ENCODE measurements at regions not wholly inside any gene's neighbourhood (a gene's known extent, or its start where the extent isn't known, plus 50 kb on each side); places are given as distances from the start of the nearest gene placed in this dataset.

DNA sequence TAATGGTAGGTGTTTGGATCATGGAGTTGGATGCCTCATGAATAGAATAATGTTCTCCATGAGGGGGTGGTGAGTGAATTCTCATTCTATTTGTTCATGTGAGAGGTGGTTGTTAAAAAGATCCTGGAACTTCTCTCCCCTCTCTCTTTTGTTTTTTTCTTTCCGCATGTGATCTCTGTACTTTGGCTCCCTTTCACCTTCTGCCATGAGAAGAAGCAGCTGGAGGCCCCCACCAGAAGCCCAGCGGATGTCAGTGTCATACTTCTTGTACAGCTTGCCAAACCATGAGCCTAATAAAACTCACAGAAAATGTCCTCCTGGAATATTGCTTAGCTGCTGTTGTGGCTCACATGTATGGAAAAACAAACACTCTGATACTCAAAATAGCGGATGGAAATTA is 1212.3 kb upstream of the NCAM2 start:
- H3K36me3 ChIP-seq (ENCODE audit: insufficient read depth, low read length): no peaks in the 10 kb centered on the region
- no peak for FAIRE-seq
- H3K4me1 Mint-ChIP-seq (ENCODE audit: low read depth, unreplicated experiment): no peaks in the 10 kb centered on the region

DNA sequence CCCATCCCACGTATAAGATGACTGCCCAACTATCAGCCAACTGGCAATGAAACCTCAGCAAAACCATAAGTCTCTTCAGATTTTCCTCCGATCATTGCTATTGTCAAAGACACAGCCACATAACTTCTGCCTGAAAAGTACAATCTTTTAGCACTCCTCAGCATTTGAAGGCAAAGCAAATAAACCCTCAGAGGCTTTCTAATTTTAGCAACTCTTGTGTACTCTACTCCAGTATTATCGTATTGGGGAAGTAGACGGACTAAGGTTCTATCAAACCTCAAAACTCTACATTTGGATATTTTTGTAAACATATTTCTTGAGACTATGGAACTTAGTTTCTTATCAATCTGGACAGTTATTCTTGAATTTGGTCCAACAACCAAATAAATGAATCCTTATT is 1206.2 kb upstream of the NCAM2 start:
- Histone ChIP-seq H3K4me2 (ENCODE audit: low read length) (no peak overlapping the region), H3K79me2 (ENCODE audit: insufficient read depth, low read length) (no peaks in the 10 kb centered on the region), H3K36me3 (ENCODE audit: insufficient read depth, low read length) (no peaks in the 10 kb centered on the region), H3K9ac (ENCODE audit: low read length) (no peak overlapping the region), H3K27me3 (ENCODE audit: insufficient read depth, low read length) (no peaks in the 10 kb centered on the region), H2AFZ (ENCODE audit: low read depth, low read length) (no peak overlapping the region), H3K27ac (ENCODE audit: low read depth, low read length) (no peak overlapping the region), H3K4me3 (ENCODE audit: insufficient read depth, low read depth, low read length) (no peak overlapping the region), H4K20me1 (ENCODE audit: insufficient read depth, low read length) (no peaks in the 10 kb centered on the region), H3K4me1 (ENCODE audit: insufficient read depth, low read length) (no peaks in the 10 kb centered on the region), H3K9me3 (ENCODE audit: insufficient read depth, low read depth, low read length) (no peaks in the 10 kb centered on the region)
- Mint-ChIP-seq H3K27me3 (ENCODE audit: low read depth, unreplicated experiment) (no peaks in the 10 kb centered on the region), H3K36me3 (ENCODE audit: low read depth, unreplicated experiment) (no peaks in the 10 kb centered on the region), H3K9me3 (ENCODE audit: unreplicated experiment) (no peaks in the 10 kb centered on the region), H3K4me1 (ENCODE audit: low read depth, unreplicated experiment) (no peaks in the 10 kb centered on the region), H3K27ac (ENCODE audit: unreplicated experiment) (no peak overlapping the region), H3K4me3 (ENCODE audit: unreplicated experiment) (no peak overlapping the region)
- TF ChIP-seq, protein P1, sequence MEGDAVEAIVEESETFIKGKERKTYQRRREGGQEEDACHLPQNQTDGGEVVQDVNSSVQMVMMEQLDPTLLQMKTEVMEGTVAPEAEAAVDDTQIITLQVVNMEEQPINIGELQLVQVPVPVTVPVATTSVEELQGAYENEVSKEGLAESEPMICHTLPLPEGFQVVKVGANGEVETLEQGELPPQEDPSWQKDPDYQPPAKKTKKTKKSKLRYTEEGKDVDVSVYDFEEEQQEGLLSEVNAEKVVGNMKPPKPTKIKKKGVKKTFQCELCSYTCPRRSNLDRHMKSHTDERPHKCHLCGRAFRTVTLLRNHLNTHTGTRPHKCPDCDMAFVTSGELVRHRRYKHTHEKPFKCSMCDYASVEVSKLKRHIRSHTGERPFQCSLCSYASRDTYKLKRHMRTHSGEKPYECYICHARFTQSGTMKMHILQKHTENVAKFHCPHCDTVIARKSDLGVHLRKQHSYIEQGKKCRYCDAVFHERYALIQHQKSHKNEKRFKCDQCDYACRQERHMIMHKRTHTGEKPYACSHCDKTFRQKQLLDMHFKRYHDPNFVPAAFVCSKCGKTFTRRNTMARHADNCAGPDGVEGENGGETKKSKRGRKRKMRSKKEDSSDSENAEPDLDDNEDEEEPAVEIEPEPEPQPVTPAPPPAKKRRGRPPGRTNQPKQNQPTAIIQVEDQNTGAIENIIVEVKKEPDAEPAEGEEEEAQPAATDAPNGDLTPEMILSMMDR (IDR thresholded peaks at IDR 0.05; ENCODE audit: insufficient read depth, low read depth, low read length): no peak
- no peak for TF ChIP-seq EZH2 (IDR thresholded peaks at IDR 0.05; ENCODE audit: insufficient read depth, low read length)
- no peak for DNase-seq (ENCODE audit: low read depth)
- no peak for FAIRE-seq

More for the DNA sequence above, 1212.3 kb upstream of the NCAM2 start:
- Mint-ChIP-seq H3K9me3 (ENCODE audit: unreplicated experiment) (peaks cover 5% of the 10 kb centered on the region), H3K4me3 (ENCODE audit: unreplicated experiment) (no peak overlapping the region), H3K27me3 (ENCODE audit: low read depth, unreplicated experiment) (no peaks in the 10 kb centered on the region), H3K27ac (ENCODE audit: unreplicated experiment) (no peak overlapping the region), H3K36me3 (ENCODE audit: low read depth, unreplicated experiment) (peaks cover 2% of the 10 kb centered on the region)
- H2AFZ ChIP-seq (ENCODE audit: low read depth, low read length): no peak overlapping the region
- no peak overlapping the region for H3K27ac ChIP-seq (ENCODE audit: low read depth, low read length)
- no peaks in the 10 kb centered on the region for H3K4me1 ChIP-seq (ENCODE audit: insufficient read depth, low read length)
- no peaks in the 10 kb centered on the region for H4K20me1 ChIP-seq (ENCODE audit: insufficient read depth, low read length)
- H3K27me3 ChIP-seq (ENCODE audit: insufficient read depth, low read length): no peaks in the 10 kb centered on the region
- H3K4me2 ChIP-seq (ENCODE audit: low read length): no peak overlapping the region
- no peak for TF ChIP-seq EZH2 (IDR thresholded peaks at IDR 0.05; ENCODE audit: insufficient read depth, low read length)
- TF ChIP-seq, protein P1 (IDR thresholded peaks at IDR 0.05; ENCODE audit: insufficient read depth, low read depth, low read length): no peak
- H3K9ac ChIP-seq (ENCODE audit: low read length): no peak overlapping the region
- no peak overlapping the region for H3K4me3 ChIP-seq (ENCODE audit: insufficient read depth, low read depth, low read length)
- no peak for DNase-seq (ENCODE audit: low read depth)
- H3K9me3 ChIP-seq (ENCODE audit: insufficient read depth, low read depth, low read length): peaks cover 6% of the 10 kb centered on the region
- no peaks in the 10 kb centered on the region for H3K79me2 ChIP-seq (ENCODE audit: insufficient read depth, low read length)

GRCh38 chr21:19807201-19807600 is 1191.0 kb upstream of the NCAM2 start:
- Histone ChIP-seq H3K4me1 (ENCODE audit: insufficient read depth, low read length) (no peaks in the 10 kb centered on the region), H3K36me3 (ENCODE audit: insufficient read depth, low read length) (no peaks in the 10 kb centered on the region), H3K9me3 (ENCODE audit: insufficient read depth, low read depth, low read length) (no peaks in the 10 kb centered on the region), H3K27ac (ENCODE audit: low read depth, low read length) (no peak overlapping the region), H3K9ac (ENCODE audit: low read length) (no peak overlapping the region), H4K20me1 (ENCODE audit: insufficient read depth, low read length) (no peaks in the 10 kb centered on the region), H3K27me3 (ENCODE audit: insufficient read depth, low read length) (no peaks in the 10 kb centered on the region), H3K79me2 (ENCODE audit: insufficient read depth, low read length) (no peaks in the 10 kb centered on the region), H2AFZ (ENCODE audit: low read depth, low read length) (no peak overlapping the region), H3K4me2 (ENCODE audit: low read length) (no peak overlapping the region), H3K4me3 (ENCODE audit: insufficient read depth, low read depth, low read length) (no peak overlapping the region)
- no peaks in the 10 kb centered on the region for H3K9me3 Mint-ChIP-seq (ENCODE audit: unreplicated experiment)
- no peak for FAIRE-seq
- no peak for TF ChIP-seq EZH2 (IDR thresholded peaks at IDR 0.05; ENCODE audit: insufficient read depth, low read length)
- TF ChIP-seq, protein P1 (IDR thresholded peaks at IDR 0.05; ENCODE audit: insufficient read depth, low read depth, low read length): no peak
- H3K4me1 Mint-ChIP-seq (ENCODE audit: low read depth, unreplicated experiment): no peaks in the 10 kb centered on the region
- no peaks in the 10 kb centered on the region for H3K36me3 Mint-ChIP-seq (ENCODE audit: low read depth, unreplicated experiment)
- no peaks in the 10 kb centered on the region for H3K27me3 Mint-ChIP-seq (ENCODE audit: low read depth, unreplicated experiment)
- H3K4me3 Mint-ChIP-seq (ENCODE audit: unreplicated experiment): no peak overlapping the region
- DNase-seq (ENCODE audit: low read depth): no peak
- H3K27ac Mint-ChIP-seq (ENCODE audit: unreplicated experiment): no peak overlapping the region

Measured in astrocyte (in vitro differentiated cells and primary cell).